Vagina (tissue), 2 donors: ENCODE measurements at regions not wholly inside any gene's neighbourhood (a gene's known extent, or its start where the extent isn't known, plus 50 kb on each side); places are given as distances from the start of the nearest gene placed in this dataset.

Source experiments
- POLR2A ChIP-seq, 2 donors: fragments of 450-650 bp; IDR thresholded peaks; one replicate each; pipeline ENCODE4 v1.6.1; 2017; ENCODE audit warnings: antibody characterized with exemption in 2 of 2, mild to moderate bottlenecking in 2 of 2, moderate library complexity in 2 of 2
- POLR2AphosphoS5 ChIP-seq, 2 donors: sonication (generic); formaldehyde crosslinking; IDR thresholded peaks; one replicate each; pipeline ENCODE4 v1.9.0; 2017; ENCODE audit warnings: antibody characterized with exemption in 2 of 2, mild to moderate bottlenecking in 2 of 2, low read depth in 1 of 2; ENCODE audit not compliant: insufficient read depth in 1 of 2
- TF ChIP-seq, protein P1 (sequence below), 3 experiments: fragments of 450-650 bp in 2 of 3; fragments of 200-600 bp in 1 of 3; sonication (generic) in 1 of 3; IDR thresholded peaks; one replicate each; pipeline ENCODE4 v1.5.1; 2017 to 2019; ENCODE audit warnings: antibody characterized with exemption in 3 of 3, mild to moderate bottlenecking in 2 of 3, moderate library complexity in 2 of 3

DNA sequence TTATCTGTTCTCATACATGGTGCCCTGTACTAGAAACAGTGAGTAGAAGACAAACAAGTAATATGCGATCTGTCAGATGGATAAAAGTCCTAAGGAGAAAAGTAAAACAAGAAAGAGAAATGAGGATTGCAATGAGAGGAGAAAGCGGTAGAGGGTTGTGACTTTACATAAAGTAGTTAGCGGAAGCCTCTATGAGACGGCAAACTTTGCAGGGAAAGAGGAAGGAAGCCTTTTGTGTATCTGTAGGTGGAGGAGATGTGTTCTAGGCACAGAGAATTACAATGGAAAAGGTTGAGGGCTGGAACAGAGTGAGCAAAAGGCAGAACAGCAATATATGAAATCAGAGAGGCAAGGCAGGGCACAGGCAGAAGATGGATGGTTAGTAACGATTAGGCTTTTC lies 150.4 kb upstream of the SEMA3E start:
- TF ChIP-seq POLR2AphosphoS5 (IDR thresholded peaks at IDR 0.05; ENCODE audit: insufficient read depth in 1 of 2, low read depth in 1 of 2) (no peak), POLR2A (IDR thresholded peaks at IDR 0.05) (no peak)
- TF ChIP-seq, protein P1, sequence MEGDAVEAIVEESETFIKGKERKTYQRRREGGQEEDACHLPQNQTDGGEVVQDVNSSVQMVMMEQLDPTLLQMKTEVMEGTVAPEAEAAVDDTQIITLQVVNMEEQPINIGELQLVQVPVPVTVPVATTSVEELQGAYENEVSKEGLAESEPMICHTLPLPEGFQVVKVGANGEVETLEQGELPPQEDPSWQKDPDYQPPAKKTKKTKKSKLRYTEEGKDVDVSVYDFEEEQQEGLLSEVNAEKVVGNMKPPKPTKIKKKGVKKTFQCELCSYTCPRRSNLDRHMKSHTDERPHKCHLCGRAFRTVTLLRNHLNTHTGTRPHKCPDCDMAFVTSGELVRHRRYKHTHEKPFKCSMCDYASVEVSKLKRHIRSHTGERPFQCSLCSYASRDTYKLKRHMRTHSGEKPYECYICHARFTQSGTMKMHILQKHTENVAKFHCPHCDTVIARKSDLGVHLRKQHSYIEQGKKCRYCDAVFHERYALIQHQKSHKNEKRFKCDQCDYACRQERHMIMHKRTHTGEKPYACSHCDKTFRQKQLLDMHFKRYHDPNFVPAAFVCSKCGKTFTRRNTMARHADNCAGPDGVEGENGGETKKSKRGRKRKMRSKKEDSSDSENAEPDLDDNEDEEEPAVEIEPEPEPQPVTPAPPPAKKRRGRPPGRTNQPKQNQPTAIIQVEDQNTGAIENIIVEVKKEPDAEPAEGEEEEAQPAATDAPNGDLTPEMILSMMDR (IDR thresholded peaks at IDR 0.05): no peak
